ENCODE measurements at regions not wholly inside any gene's neighbourhood (a gene's known extent, or its start where the extent isn't known, plus 50 kb on each side); places are given as distances from the start of the nearest gene placed in this dataset.

DNA sequence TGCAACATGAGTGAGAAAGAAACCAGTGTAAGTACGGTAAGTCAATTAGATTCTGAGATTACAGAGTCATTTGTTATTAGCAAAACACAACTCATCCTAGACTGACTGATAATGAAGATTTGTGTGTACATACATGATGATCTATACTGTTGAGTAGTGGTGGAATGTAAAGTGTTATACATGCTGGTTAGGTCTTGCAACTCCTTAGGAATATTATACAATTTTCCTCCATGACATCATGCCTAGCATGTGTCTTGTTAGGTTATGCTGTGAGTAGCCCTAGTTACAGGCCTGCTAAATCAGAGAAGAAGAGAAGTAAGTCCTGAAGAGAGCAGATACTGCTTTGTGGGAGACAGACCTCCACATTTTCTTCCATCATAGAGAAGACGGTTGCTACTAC, 880.6 kb downstream of the LUZP2 start:
- no peaks in the 10 kb centered on the region for H3K9me3 ChIP-seq (ENCODE audit: control insufficient read depth, insufficient read depth, low read depth, low read length)
- POLR2A ChIA-PET: no interaction called here
- no peaks in the 10 kb centered on the region for H3K27me3 ChIP-seq (ENCODE audit: control insufficient read depth, insufficient read depth, low read length)
- ATAC-seq: no peak
- CTCF ChIA-PET: no interaction called here
- no peaks in the 10 kb centered on the region for H3K4me1 ChIP-seq (ENCODE audit: control insufficient read depth, insufficient read depth, low read length)
- no peak overlapping the region for H3K27ac ChIP-seq (ENCODE audit: low read length)
- intact Hi-C loops (cut with micrococcal nuclease; ENCODE audit: unreplicated experiment) (no loop called here), in situ Hi-C loops (cut with HindIII; ENCODE audit: low pct_unique_long_range_greater_than_20kb, low sequenced_read_pairs) (no loop called here)
- TF ChIP-seq TCF7L2 (IDR thresholded peaks at IDR 0.05; ENCODE audit: low read depth, low read length) (no peak), POLR2AphosphoS5 (IDR thresholded peaks at IDR 0.05; ENCODE audit: low read depth, low read length) (no peak), SIN3A (IDR thresholded peaks at IDR 0.05; ENCODE audit: borderline replicate concordance, insufficient read depth, low read depth, low read length) (no peak)
- TF ChIP-seq, protein P1, sequence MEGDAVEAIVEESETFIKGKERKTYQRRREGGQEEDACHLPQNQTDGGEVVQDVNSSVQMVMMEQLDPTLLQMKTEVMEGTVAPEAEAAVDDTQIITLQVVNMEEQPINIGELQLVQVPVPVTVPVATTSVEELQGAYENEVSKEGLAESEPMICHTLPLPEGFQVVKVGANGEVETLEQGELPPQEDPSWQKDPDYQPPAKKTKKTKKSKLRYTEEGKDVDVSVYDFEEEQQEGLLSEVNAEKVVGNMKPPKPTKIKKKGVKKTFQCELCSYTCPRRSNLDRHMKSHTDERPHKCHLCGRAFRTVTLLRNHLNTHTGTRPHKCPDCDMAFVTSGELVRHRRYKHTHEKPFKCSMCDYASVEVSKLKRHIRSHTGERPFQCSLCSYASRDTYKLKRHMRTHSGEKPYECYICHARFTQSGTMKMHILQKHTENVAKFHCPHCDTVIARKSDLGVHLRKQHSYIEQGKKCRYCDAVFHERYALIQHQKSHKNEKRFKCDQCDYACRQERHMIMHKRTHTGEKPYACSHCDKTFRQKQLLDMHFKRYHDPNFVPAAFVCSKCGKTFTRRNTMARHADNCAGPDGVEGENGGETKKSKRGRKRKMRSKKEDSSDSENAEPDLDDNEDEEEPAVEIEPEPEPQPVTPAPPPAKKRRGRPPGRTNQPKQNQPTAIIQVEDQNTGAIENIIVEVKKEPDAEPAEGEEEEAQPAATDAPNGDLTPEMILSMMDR (IDR thresholded peaks at IDR 0.05): no peak
- TF ChIP-seq, protein P2, sequence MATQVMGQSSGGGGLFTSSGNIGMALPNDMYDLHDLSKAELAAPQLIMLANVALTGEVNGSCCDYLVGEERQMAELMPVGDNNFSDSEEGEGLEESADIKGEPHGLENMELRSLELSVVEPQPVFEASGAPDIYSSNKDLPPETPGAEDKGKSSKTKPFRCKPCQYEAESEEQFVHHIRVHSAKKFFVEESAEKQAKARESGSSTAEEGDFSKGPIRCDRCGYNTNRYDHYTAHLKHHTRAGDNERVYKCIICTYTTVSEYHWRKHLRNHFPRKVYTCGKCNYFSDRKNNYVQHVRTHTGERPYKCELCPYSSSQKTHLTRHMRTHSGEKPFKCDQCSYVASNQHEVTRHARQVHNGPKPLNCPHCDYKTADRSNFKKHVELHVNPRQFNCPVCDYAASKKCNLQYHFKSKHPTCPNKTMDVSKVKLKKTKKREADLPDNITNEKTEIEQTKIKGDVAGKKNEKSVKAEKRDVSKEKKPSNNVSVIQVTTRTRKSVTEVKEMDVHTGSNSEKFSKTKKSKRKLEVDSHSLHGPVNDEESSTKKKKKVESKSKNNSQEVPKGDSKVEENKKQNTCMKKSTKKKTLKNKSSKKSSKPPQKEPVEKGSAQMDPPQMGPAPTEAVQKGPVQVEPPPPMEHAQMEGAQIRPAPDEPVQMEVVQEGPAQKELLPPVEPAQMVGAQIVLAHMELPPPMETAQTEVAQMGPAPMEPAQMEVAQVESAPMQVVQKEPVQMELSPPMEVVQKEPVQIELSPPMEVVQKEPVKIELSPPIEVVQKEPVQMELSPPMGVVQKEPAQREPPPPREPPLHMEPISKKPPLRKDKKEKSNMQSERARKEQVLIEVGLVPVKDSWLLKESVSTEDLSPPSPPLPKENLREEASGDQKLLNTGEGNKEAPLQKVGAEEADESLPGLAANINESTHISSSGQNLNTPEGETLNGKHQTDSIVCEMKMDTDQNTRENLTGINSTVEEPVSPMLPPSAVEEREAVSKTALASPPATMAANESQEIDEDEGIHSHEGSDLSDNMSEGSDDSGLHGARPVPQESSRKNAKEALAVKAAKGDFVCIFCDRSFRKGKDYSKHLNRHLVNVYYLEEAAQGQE (IDR thresholded peaks at IDR 0.05; ENCODE audit: insufficient read depth in 1 of 2, low read depth in 2 of 2, low read length in 1 of 2): no peak
- DNase-seq (ENCODE audit: low read depth, low spot score): no peak
- BruUV-seq (replicated peaks): no TSS peak
- H3K36me3 ChIP-seq (ENCODE audit: control insufficient read depth, insufficient read depth, low read length): no peaks in the 10 kb centered on the region
- H3K4me3 ChIP-seq (ENCODE audit: low read depth in 2 of 2, low read length in 2 of 2): no peak overlapping the region

DNA sequence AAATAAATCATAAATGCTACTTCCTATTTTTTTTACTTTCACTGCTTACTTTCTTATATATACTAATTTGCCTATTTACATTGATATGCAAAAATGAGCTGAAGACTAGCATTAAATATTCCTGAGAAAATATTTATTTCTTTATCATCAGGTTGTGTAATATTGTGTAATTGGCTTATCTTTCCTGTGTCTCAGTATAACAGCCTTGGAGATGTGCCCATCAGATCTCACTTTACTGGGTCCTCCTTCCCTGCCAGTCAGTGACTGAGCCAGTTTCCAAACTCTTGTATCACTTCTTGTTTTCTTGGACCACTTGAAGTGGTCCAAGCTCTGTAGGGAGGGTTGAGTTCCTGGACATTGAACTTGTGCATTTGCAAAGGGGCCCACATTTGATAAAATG, 900.0 kb downstream of the LUZP2 start:
- H3K9me3 ChIP-seq (ENCODE audit: control insufficient read depth, insufficient read depth, low read depth, low read length): no peaks in the 10 kb centered on the region; the same call in 1 of the 2 replicates
- intact Hi-C loops (cut with micrococcal nuclease; ENCODE audit: unreplicated experiment) (no loop called here), in situ Hi-C loops (cut with HindIII; ENCODE audit: low pct_unique_long_range_greater_than_20kb, low sequenced_read_pairs) (no loop called here)
- no peaks in the 10 kb centered on the region for H3K36me3 ChIP-seq (ENCODE audit: control insufficient read depth, insufficient read depth, low read length)
- ChIA-PET POLR2A (no interaction called here), CTCF (no interaction called here)
- no peak for TF ChIP-seq SIN3A (IDR thresholded peaks at IDR 0.05; ENCODE audit: borderline replicate concordance, insufficient read depth, low read depth, low read length)
- TF ChIP-seq POLR2AphosphoS5 (IDR thresholded peaks at IDR 0.05; ENCODE audit: low read depth, low read length): no peak
- TF ChIP-seq, protein P1 (IDR thresholded peaks at IDR 0.05): no peak
- TF ChIP-seq, protein P2 (IDR thresholded peaks at IDR 0.05; ENCODE audit: insufficient read depth in 1 of 2, low read depth in 2 of 2, low read length in 1 of 2): no peak
- TF ChIP-seq TCF7L2 (IDR thresholded peaks at IDR 0.05; ENCODE audit: low read depth, low read length): no peak
- ATAC-seq: no peak
- no peak overlapping the region for H3K27ac ChIP-seq (ENCODE audit: low read length)
- no peak overlapping the region for H3K4me3 ChIP-seq (ENCODE audit: low read depth in 2 of 2, low read length in 2 of 2)
- no peaks in the 10 kb centered on the region for H3K27me3 ChIP-seq (ENCODE audit: control insufficient read depth, insufficient read depth, low read length)
- H3K4me1 ChIP-seq (ENCODE audit: control insufficient read depth, insufficient read depth, low read length): no peaks in the 10 kb centered on the region
- BruUV-seq (replicated peaks): no TSS peak
- no peak for DNase-seq (ENCODE audit: low read depth, low spot score)
